GM12865 (cell line): ENCODE measurements at regions not wholly inside any gene's neighbourhood (a gene's known extent, or its start where the extent isn't known, plus 50 kb on each side); places are given as distances from the start of the nearest gene placed in this dataset.

Experiments
- DNase-seq: peaks from one replicate; pipeline ENCODE4 v3.0.0; 2010; ENCODE audit warnings: low read depth
- H3K4me3 ChIP-seq: 2 replicates; pipeline ENCODE4 v1.5.1; 2011; ENCODE audit warnings: mild to moderate bottlenecking, low read depth, low read length, control low read depth
- CTCF ChIP-seq: IDR thresholded peaks from 2 replicates; pipeline ENCODE4 v1.5.1; 2011; ENCODE audit warnings: low read length, control low read depth, low read depth, inconsistent platforms; ENCODE audit not compliant: insufficient read depth; ENCODE audit errors: missing control alignments

- peak; percentile 75 for DNase-seq
- H3K4me3 ChIP-seq: no peak overlapping the region
- no peak for TF ChIP-seq CTCF
These were observed 68.8 kb upstream of the IL12A start for GRCh38 chr3:159919873-159920272.

GRCh38 chr3:159922193-159922840 is 66.3 kb upstream of the IL12A start:
- H3K4me3 ChIP-seq: no peak overlapping the region
- no peak for DNase-seq
- TF ChIP-seq CTCF: no peak

- H3K4me3 ChIP-seq: peak overlapping the region; percentile 7
- peak; percentile 96 for DNase-seq
- TF ChIP-seq CTCF: no peak
These were observed 65.7 kb upstream of the IL12A start for GRCh38 chr3:159922861-159923312.

- no peak for TF ChIP-seq CTCF
- no peak for DNase-seq
- no peak overlapping the region; the same call in 1 of the 2 replicates for H3K4me3 ChIP-seq
These were observed 65.3 kb upstream of the IL12A start for GRCh38 chr3:159923336-159923735.

- no peak overlapping the region for H3K4me3 ChIP-seq
- DNase-seq: no peak
- TF ChIP-seq CTCF: no peak
These were observed 64.7 kb upstream of the IL12A start for GRCh38 chr3:159923956-159924355.

GRCh38 chr3:159924411-159924810 is 64.2 kb upstream of the IL12A start:
- TF ChIP-seq CTCF: no peak

GRCh38 chr3:159925248-159925647 is 63.4 kb upstream of the IL12A start:
- no peak for DNase-seq
- no peak overlapping the region for H3K4me3 ChIP-seq
- TF ChIP-seq CTCF: no peak

More at GRCh38 chr3:159924411-159924810, 64.2 kb upstream of the IL12A start:
- no peak overlapping the region for H3K4me3 ChIP-seq
- DNase-seq: no peak
